GM23248 (cell line): ENCODE measurements at regions not wholly inside any gene's neighbourhood (a gene's known extent, or its start where the extent isn't known, plus 50 kb on each side); places are given as distances from the start of the nearest gene placed in this dataset.

Experiments used
- EZH2 ChIP-seq: fragments of 200-600 bp; sonication (generic); IDR thresholded peaks from 2 replicates; pipeline ENCODE4 v1.6.1; 2018; ENCODE audit warnings: antibody characterized with exemption, mild to moderate bottlenecking; ENCODE audit not compliant: insufficient read depth, poor library complexity, severe bottlenecking
- EZH2phosphoT487 ChIP-seq: fragments of 200-600 bp; sonication (generic); IDR thresholded peaks from 2 replicates; pipeline ENCODE4 v1.6.1; 2018; ENCODE audit warnings: antibody characterized with exemption, moderate library complexity, mild to moderate bottlenecking, low read depth; ENCODE audit not compliant: insufficient read depth

DNA sequence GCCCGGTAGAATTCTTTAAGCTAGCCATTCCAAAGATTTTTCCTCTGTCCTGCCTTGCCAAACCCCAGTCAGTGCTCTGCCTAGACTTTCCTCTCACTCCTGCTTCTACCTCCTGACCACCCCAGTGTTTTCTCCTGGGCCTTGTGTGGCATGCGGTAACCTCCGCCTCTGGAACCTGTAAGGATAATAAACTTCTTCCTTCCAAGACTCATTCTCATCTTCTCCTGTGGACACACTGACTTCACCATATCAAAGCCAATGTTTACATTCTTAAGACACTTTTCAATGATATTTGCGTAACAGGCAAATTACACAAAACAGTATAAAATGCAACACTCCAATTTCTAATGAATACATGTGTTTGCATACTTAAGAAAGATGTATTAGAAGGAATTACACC is 354.6 kb downstream of the RNF144B start:
- TF ChIP-seq EZH2phosphoT487 (no peak), EZH2 (no peak)
